SKM-1 treated with dmso at 0.1 percent for 144 hours (cell line): ENCODE measurements at regions not wholly inside any gene's neighbourhood (a gene's known extent, or its start where the extent isn't known, plus 50 kb on each side); places are given as distances from the start of the nearest gene placed in this dataset.
"Not testable (repeated sequence)": the region's sequence is repeated elsewhere in the genome, so short reads cannot be mapped to it uniquely, and the experiment has no call there.

Experiments used
- DNase-seq: peaks from one replicate; lab custom pipeline; 2025; ENCODE audit not compliant: unreplicated experiment; lab: John Stamatoyannopoulos, UW

- not testable (repeated sequence) for DNase-seq
These were observed 108.4 kb upstream of the SAMD11 start for GRCh38 chr1:815147-815922.

- peak; percentile 46 for DNase-seq
These were observed 106.6 kb upstream of the SAMD11 start for GRCh38 chr1:817071-817599.

- DNase-seq, result not testable (repeated sequence)
These were observed 105.8 kb upstream of the SAMD11 start for GRCh38 chr1:817658-818617.

- DNase-seq, result no peak
These were observed 105.0 kb upstream of the SAMD11 start for GRCh38 chr1:818618-819291.

GRCh38 chr1:820962-821361 lies 102.8 kb upstream of the SAMD11 start:
- no peak for DNase-seq

- DNase-seq, result not testable (repeated sequence)
These were observed 96.9 kb upstream of the SAMD11 start for GRCh38 chr1:826808-827207.

- peak; percentile 70 for DNase-seq
These were observed 96.3 kb upstream of the SAMD11 start for GRCh38 chr1:827211-828063.

GRCh38 chr1:829324-829723 lies 94.4 kb upstream of the SAMD11 start:
- not testable (repeated sequence) for DNase-seq

- DNase-seq, result not testable (repeated sequence)
These were observed 93.8 kb upstream of the SAMD11 start for GRCh38 chr1:829932-830331.

GRCh38 chr1:830750-831149 lies 93.0 kb upstream of the SAMD11 start:
- DNase-seq, result not testable (repeated sequence)

GRCh38 chr1:831522-831921 lies 92.2 kb upstream of the SAMD11 start:
- DNase-seq, result no peak

- DNase-seq, result no peak
These were observed 91.6 kb upstream of the SAMD11 start for GRCh38 chr1:832136-832535.

- not testable (repeated sequence) for DNase-seq
These were observed 90.5 kb upstream of the SAMD11 start for GRCh38 chr1:833226-833625.

GRCh38 chr1:835509-835908 lies 88.2 kb upstream of the SAMD11 start:
- DNase-seq, result not testable (repeated sequence)

GRCh38 chr1:837601-838000 lies 86.1 kb upstream of the SAMD11 start:
- not testable (repeated sequence) for DNase-seq

GRCh38 chr1:838291-838690 lies 85.4 kb upstream of the SAMD11 start:
- not testable (repeated sequence) for DNase-seq

GRCh38 chr1:840592-840991 lies 83.1 kb upstream of the SAMD11 start:
- DNase-seq, result not testable (repeated sequence)

GRCh38 chr1:841671-842425 lies 81.9 kb upstream of the SAMD11 start:
- not testable (repeated sequence) for DNase-seq

- DNase-seq, result not testable (repeated sequence)
These were observed 80.9 kb upstream of the SAMD11 start for GRCh38 chr1:842799-843198.
